NT2/D1 (cell line): ENCODE measurements at regions not wholly inside any gene's neighbourhood (a gene's known extent, or its start where the extent isn't known, plus 50 kb on each side); places are given as distances from the start of the nearest gene placed in this dataset.

Experiments used
- SUZ12 ChIP-seq: IDR thresholded peaks from 2 replicates; pipeline ENCODE4 v1.6.1; 2011; ENCODE audit not compliant: insufficient read length, insufficient read depth; ENCODE audit errors: extremely low read depth
- YY1 ChIP-seq: IDR thresholded peaks from 2 replicates; pipeline ENCODE4 v1.6.1; 2011; ENCODE audit not compliant: insufficient read length, insufficient read depth
- ZNF274 ChIP-seq: IDR thresholded peaks from 2 replicates; pipeline ENCODE4 v1.6.1; 2011; ENCODE audit warnings: mild to moderate bottlenecking, low read depth, low read length

DNA sequence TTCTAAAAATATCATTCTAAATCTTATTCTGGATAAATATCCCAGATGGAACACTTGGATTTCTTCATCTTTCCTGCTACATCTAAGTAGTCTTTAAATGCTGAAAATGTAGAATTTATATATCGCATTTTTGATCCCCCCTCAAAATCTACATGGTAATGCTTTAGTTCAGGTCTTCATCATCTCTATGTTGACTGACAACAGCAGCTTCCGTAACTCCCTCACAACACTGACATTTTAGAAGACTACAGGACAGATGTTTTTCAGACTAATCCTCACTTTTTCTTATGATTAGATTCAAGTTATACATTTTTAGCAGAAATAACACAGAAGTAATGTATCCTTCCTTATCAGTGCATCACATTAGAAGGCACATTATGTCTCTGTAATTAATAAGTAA is 336.5 kb downstream of the LMO4 start:
- TF ChIP-seq SUZ12 (no peak), ZNF274 (no peak), YY1 (no peak)
